ENCODE measurements at regions not wholly inside any gene's neighbourhood (a gene's known extent, or its start where the extent isn't known, plus 50 kb on each side); places are given as distances from the start of the nearest gene placed in this dataset.

- intact Hi-C loops (cut with DNase I; ENCODE audit: low total_unique reads): no loop called here
- no peak for TF ChIP-seq POLR2A (IDR thresholded peaks at IDR 0.05)
- no peak for TF ChIP-seq CTCF (IDR thresholded peaks at IDR 0.05)
- TF ChIP-seq POLR2AphosphoS5 (IDR thresholded peaks at IDR 0.05): no peak
- TF ChIP-seq EP300 (IDR thresholded peaks at IDR 0.05): no peak
- 84 to 96% (median 88%) methylated on average over 2 of the region's 2 CpGs for WGBS, 5 donors
- DNase-seq: no peak
- Histone ChIP-seq H3K27me3 (no peaks in the 10 kb centered on the region), H3K36me3 (no peaks in the 10 kb centered on the region), H3K4me1 (peaks cover 5 to 22% (median 12%) of the 10 kb centered on the region in 4 donors), H3K27ac (no peak overlapping the region), H3K9me3 (no peaks in the 10 kb centered on the region), H3K4me3 (no peak overlapping the region)
Measured at GRCh38 chr15:100717596-100717995, 115.2 kb downstream of the ASB7 start.

GRCh38 chr15:100718075-100718980 lies 115.9 kb downstream of the ASB7 start:
- Histone ChIP-seq H3K27ac (no peak overlapping the region), H3K4me3 (no peak overlapping the region), H3K27me3 (no peaks in the 10 kb centered on the region), H3K9me3 (no peaks in the 10 kb centered on the region), H3K4me1 (peaks cover 5 to 29% (median 13%) of the 10 kb centered on the region in 4 donors), H3K36me3 (no peaks in the 10 kb centered on the region)
- intact Hi-C loops (cut with DNase I; ENCODE audit: low total_unique reads): no loop called here
- no peak for DNase-seq
- WGBS, 5 donors: 80 to 88% (median 80%) methylated on average over 22 of the region's 22 CpGs
- no peak for TF ChIP-seq EP300 (IDR thresholded peaks at IDR 0.05)
- no peak for TF ChIP-seq CTCF (IDR thresholded peaks at IDR 0.05)

GRCh38 chr15:100720406-100720967 lies 118.1 kb downstream of the ASB7 start:
- no peak for DNase-seq
- no peak overlapping the region for H3K4me3 ChIP-seq
- 67 to 80% (median 76%) methylated on average over 9 of the region's 9 CpGs for WGBS, 5 donors
- no peaks in the 10 kb centered on the region for H3K27me3 ChIP-seq
- intact Hi-C loops (cut with DNase I; ENCODE audit: low total_unique reads): no loop called here
- H3K4me1 ChIP-seq: peaks cover 5 to 29% (median 13%) of the 10 kb centered on the region in 4 donors
- H3K36me3 ChIP-seq: no peaks in the 10 kb centered on the region
- no peak for TF ChIP-seq POLR2AphosphoS5 (IDR thresholded peaks at IDR 0.05)
- H3K9me3 ChIP-seq: no peaks in the 10 kb centered on the region
- H3K27ac ChIP-seq: peak overlapping the region in 4 of 5 donors; percentile 44 to 87 (median 76)

- peak; percentile 54 to 76 for DNase-seq
- no peaks in the 10 kb centered on the region for H3K36me3 ChIP-seq
- 27 to 36% (median 29%) methylated on average over 12 of the region's 12 CpGs for WGBS, 5 donors
- H3K27me3 ChIP-seq: no peaks in the 10 kb centered on the region
- H3K27ac ChIP-seq: peak overlapping the region; percentile 24 to 87 (median 76)
- H3K9me3 ChIP-seq: no peaks in the 10 kb centered on the region
- intact Hi-C loops (cut with DNase I; ENCODE audit: low total_unique reads): no loop called here
- TF ChIP-seq EP300 (IDR thresholded peaks at IDR 0.05) (no peak), POLR2AphosphoS5 (IDR thresholded peaks at IDR 0.05) (peak; percentile 66 to 83 (median 68)), POLR2A (IDR thresholded peaks at IDR 0.05) (no peak)
- peaks cover 5 to 29% (median 9%) of the 10 kb centered on the region in 4 donors for H3K4me1 ChIP-seq
- no peak overlapping the region for H3K4me3 ChIP-seq
Measured at GRCh38 chr15:100721758-100722550, 119.6 kb downstream of the ASB7 start.

Measured in stomach (tissue), 8 donors.